Astrocyte of the cerebellum (primary cell): ENCODE measurements at regions not wholly inside any gene's neighbourhood (a gene's known extent, or its start where the extent isn't known, plus 50 kb on each side); places are given as distances from the start of the nearest gene placed in this dataset.
"Not testable (repeated sequence)": the region's sequence is repeated elsewhere in the genome, so short reads cannot be mapped to it uniquely, and the experiment has no call there.

ENCODE experiments used
- DNase-seq: peaks from one replicate; pipeline ENCODE4 v3.0.0-alpha.2; 2011; ENCODE audit warnings: low read depth
- H3K4me3 ChIP-seq: 2 replicates; pipeline ENCODE4 v1.5.1; 2011; ENCODE audit warnings: mild to moderate bottlenecking, low read depth, low read length, moderate library complexity
- in situ Hi-C: cut with HindIII; loops from 2 replicates; pipeline ENCODE4 v1.10.0; 2017; ENCODE audit warnings: low sequenced_read_pairs
- TF ChIP-seq, protein P1 (sequence below): IDR thresholded peaks from 2 replicates; pipeline ENCODE4 v1.5.1; 2012; ENCODE audit warnings: low read length, low read depth, moderate library complexity, mild to moderate bottlenecking; ENCODE audit errors: missing control alignments

DNA sequence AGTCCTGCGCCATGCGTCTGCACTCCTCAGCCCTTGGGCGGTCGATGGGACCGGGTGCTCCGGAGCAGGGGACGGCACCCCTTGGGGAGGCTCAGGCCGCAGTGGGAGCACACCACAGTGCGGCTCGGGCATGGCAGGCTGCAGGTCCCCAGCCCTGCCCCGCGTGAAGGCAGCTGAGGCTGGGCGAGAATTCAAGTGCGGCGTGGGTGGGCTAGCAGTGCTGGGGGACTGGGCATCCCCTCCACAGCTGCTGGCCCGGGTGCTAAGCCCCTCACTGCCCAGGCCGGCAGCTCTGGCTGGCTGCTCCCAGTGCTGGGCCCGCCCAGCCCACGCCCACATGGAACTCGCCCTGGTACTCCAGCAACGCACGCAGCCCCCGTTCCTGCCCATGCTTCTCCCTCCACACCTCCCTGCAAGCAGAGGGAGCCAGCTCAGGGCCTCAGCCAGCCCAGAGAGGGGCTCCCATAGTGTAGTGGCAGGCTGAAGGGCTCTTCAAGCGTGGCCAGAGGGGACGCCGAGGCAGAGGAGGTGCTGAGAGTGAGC lies 198.3 kb upstream of the CNTNAP5 start:
- TF ChIP-seq, protein P1, sequence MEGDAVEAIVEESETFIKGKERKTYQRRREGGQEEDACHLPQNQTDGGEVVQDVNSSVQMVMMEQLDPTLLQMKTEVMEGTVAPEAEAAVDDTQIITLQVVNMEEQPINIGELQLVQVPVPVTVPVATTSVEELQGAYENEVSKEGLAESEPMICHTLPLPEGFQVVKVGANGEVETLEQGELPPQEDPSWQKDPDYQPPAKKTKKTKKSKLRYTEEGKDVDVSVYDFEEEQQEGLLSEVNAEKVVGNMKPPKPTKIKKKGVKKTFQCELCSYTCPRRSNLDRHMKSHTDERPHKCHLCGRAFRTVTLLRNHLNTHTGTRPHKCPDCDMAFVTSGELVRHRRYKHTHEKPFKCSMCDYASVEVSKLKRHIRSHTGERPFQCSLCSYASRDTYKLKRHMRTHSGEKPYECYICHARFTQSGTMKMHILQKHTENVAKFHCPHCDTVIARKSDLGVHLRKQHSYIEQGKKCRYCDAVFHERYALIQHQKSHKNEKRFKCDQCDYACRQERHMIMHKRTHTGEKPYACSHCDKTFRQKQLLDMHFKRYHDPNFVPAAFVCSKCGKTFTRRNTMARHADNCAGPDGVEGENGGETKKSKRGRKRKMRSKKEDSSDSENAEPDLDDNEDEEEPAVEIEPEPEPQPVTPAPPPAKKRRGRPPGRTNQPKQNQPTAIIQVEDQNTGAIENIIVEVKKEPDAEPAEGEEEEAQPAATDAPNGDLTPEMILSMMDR: no peak
- no peak overlapping the region for H3K4me3 ChIP-seq
- no peak for DNase-seq
- in situ Hi-C loops: no loop called here

DNA sequence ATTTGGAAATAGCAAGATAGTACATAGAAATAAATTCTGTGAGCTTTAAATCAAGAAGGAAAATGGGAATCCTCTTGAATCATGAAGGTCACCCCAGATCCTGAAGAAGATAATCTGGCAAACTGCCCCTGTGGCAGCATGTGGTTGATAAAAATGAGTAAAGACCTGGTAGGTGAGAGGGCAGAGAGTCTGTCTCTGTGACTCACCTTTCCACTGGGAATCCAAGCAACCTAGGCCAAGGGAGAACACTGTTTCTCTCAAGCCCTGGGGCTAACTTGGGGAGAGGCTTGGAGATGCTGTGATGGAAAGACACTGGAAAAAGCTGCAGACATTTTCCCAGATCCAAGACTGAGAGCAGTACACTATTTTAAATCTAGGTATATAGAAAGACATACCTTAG lies 185.8 kb upstream of the CNTNAP5 start:
- no peak for DNase-seq
- TF ChIP-seq, protein P1: no peak
- in situ Hi-C loops: no loop called here
- no peak overlapping the region for H3K4me3 ChIP-seq

DNA sequence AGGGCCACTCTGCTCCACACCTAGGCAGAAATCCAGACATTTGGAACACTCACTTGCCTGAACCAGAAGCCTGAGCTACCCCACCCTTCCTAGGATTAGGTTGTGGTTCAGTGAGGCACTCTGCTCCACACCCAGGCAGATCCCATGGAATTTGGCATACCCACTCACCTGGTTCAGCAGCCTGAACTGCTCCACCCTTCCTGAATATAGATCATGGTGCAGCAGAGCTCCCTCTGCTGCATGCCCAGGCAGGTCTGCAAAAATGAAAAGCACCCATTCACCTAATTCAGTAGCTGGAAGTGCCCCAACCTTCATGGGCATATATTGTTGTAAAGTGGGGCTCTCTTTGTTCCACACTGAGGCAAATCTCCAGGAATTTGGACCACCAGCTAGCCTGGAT lies 185.1 kb upstream of the CNTNAP5 start:
- no peak for DNase-seq
- in situ Hi-C loops: loop anchor here (5.0 kb wide), 1 partner anchor 33 kb away; no protein-coding TSS in a partner anchor
- TF ChIP-seq, protein P1: no peak
- no peak overlapping the region for H3K4me3 ChIP-seq

DNA sequence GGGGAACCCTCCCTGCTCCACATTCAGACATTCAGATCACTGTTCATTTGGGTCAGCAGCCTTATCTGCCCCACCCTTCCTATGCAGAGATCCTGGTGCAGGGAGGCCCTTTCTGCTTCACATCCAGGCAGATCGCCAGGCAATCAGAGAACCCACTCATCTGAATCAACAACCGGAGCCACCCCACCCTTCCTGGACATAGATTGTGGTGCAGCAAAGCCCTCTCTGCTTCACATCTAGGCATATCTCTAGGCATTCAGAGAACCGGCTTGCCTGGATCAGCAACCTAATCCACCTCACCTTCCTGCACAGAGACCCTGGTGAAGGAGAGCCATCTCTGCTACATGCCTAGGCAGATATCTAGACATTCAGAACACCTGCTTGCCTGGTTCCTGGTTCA lies 184.5 kb upstream of the CNTNAP5 start:
- no peak for DNase-seq
- TF ChIP-seq, protein P1: no peak
- in situ Hi-C loops: loop anchor here (5.0 kb wide), 1 partner anchor 33 kb away; no protein-coding TSS in a partner anchor
- no peak overlapping the region for H3K4me3 ChIP-seq

GRCh38 chr2:123851281-123851680 lies 173.8 kb upstream of the CNTNAP5 start:
- in situ Hi-C loops: no loop called here
- TF ChIP-seq, protein P1: no peak
- no peak for DNase-seq
- H3K4me3 ChIP-seq: no peak overlapping the region

DNA sequence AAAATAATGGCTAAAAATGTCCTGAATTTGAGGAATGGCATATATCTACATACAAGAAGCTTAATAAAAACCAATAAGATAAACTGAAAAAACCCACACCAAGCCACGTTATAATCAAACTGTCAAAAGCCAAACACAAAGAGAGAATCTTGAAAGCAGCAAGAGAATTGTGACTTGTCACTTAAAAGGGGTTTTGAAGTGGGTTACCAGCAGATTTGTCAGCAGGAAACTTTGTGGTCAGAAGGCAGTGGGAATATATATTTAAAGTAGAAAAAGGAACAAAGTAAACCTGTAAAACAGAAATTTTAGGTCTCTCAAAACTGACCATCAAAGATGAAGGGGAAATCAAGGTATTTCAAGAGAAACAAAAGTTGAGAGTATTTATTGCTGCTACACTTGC lies 171.9 kb upstream of the CNTNAP5 start:
- in situ Hi-C loops: no loop called here
- DNase-seq: no peak
- TF ChIP-seq, protein P1: no peak
- H3K4me3 ChIP-seq: no peak overlapping the region

DNA sequence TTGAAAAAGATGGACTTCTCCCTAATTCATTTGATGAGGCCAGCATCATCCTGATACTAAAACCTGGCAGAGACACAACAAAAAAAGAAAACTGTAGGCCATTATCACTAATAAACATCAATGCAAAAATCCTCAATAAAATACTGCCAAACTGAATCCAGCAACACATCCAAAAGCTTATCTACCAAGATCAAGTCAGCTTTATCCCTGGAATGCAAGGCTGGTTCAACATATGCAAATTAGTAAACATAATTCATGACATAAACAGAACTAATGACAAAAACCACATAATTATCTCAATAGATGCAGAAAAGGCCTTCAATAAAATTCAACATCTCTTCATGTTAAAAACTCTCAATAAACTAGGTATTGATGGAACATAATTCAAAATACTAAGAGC lies 166.1 kb upstream of the CNTNAP5 start:
- DNase-seq, in situ Hi-C loops, H3K4me3 ChIP-seq: not testable (repeated sequence)
